Chondrocyte (in vitro differentiated cells): ENCODE measurements at regions not wholly inside any gene's neighbourhood (a gene's known extent, or its start where the extent isn't known, plus 50 kb on each side); places are given as distances from the start of the nearest gene placed in this dataset.

Experiments
- DNase-seq: peaks from one replicate; pipeline ENCODE4 v3.0.0; 2021; ENCODE audit warnings: mixed read lengths, low spot score
- H3K27ac Mint-ChIP-seq: one replicate; pipeline ENCODE4 v1.8.0; 2021; ENCODE audit warnings: mild to moderate bottlenecking, moderate library complexity, mixed read lengths; ENCODE audit not compliant: unreplicated experiment
- H3K27me3 Mint-ChIP-seq: 2 replicates; pipeline ENCODE4 v1.8.0; 2021; ENCODE audit warnings: low read depth, mixed read lengths
- H3K36me3 Mint-ChIP-seq: 2 replicates; pipeline ENCODE4 v1.8.0; 2021; ENCODE audit warnings: low read depth, mixed read lengths
- H3K4me1 Mint-ChIP-seq: 2 replicates; pipeline ENCODE4 v1.8.0; 2021; ENCODE audit warnings: low read depth, mild to moderate bottlenecking, mixed read lengths
- H3K4me3 Mint-ChIP-seq: one replicate; pipeline ENCODE4 v1.8.0; 2021; ENCODE audit warnings: mild to moderate bottlenecking, moderate library complexity, mixed read lengths; ENCODE audit not compliant: unreplicated experiment
- H3K9me3 Mint-ChIP-seq: 2 replicates; pipeline ENCODE4 v1.8.0; 2021; ENCODE audit warnings: low read depth, mixed read lengths
- CTCF ChIP-seq: fragments of 200-600 bp; sonication (generic); IDR thresholded peaks from 2 replicates; pipeline ENCODE4 v1.5.0; 2021; ENCODE audit warnings: antibody characterized with exemption, mild to moderate bottlenecking, moderate library complexity

GRCh38 chr13:99027661-99028425 is 50.0 kb upstream of the DOCK9 start:
- H3K27me3 Mint-ChIP-seq: no peaks in the 10 kb centered on the region
- DNase-seq: no peak
- no peaks in the 10 kb centered on the region for H3K36me3 Mint-ChIP-seq
- peaks cover 35% of the 10 kb centered on the region for H3K4me1 Mint-ChIP-seq
- no peak for TF ChIP-seq CTCF
- no peak overlapping the region for H3K4me3 Mint-ChIP-seq
- H3K27ac Mint-ChIP-seq: no peak overlapping the region
- peaks cover 4% of the 10 kb centered on the region for H3K9me3 Mint-ChIP-seq

- Mint-ChIP-seq H3K4me3 (no peak overlapping the region), H3K4me1 (peaks cover 34% of the 10 kb centered on the region), H3K9me3 (peaks cover 4% of the 10 kb centered on the region), H3K36me3 (no peaks in the 10 kb centered on the region), H3K27me3 (no peaks in the 10 kb centered on the region), H3K27ac (no peak overlapping the region)
- DNase-seq: no peak
- peak; percentile 44 for TF ChIP-seq CTCF
Measured at GRCh38 chr13:99028890-99029289, 51.0 kb upstream of the DOCK9 start.

GRCh38 chr13:99029576-99029975 is 51.7 kb upstream of the DOCK9 start:
- Mint-ChIP-seq H3K4me1 (peaks cover 31% of the 10 kb centered on the region), H3K4me3 (no peak overlapping the region), H3K9me3 (peaks cover 4% of the 10 kb centered on the region), H3K27me3 (no peaks in the 10 kb centered on the region), H3K27ac (no peak overlapping the region), H3K36me3 (no peaks in the 10 kb centered on the region)
- no peak for TF ChIP-seq CTCF
- DNase-seq: no peak

GRCh38 chr13:99030326-99030725 is 52.5 kb upstream of the DOCK9 start:
- Mint-ChIP-seq H3K4me1 (peaks cover 23% of the 10 kb centered on the region), H3K9me3 (peaks cover 4% of the 10 kb centered on the region), H3K4me3 (no peak overlapping the region), H3K36me3 (no peaks in the 10 kb centered on the region), H3K27ac (no peak overlapping the region), H3K27me3 (no peaks in the 10 kb centered on the region)
- no peak for DNase-seq
- no peak for TF ChIP-seq CTCF

- Mint-ChIP-seq H3K4me1 (peaks cover 10% of the 10 kb centered on the region), H3K4me3 (no peak overlapping the region), H3K27ac (no peak overlapping the region), H3K27me3 (no peaks in the 10 kb centered on the region), H3K36me3 (no peaks in the 10 kb centered on the region), H3K9me3 (peaks cover 4% of the 10 kb centered on the region)
- no peak for DNase-seq
- no peak for TF ChIP-seq CTCF
Measured at GRCh38 chr13:99031832-99032231, 54.0 kb upstream of the DOCK9 start.
